ENCODE measurements at regions not wholly inside any gene's neighbourhood (a gene's known extent, or its start where the extent isn't known, plus 50 kb on each side); places are given as distances from the start of the nearest gene placed in this dataset.

DNA sequence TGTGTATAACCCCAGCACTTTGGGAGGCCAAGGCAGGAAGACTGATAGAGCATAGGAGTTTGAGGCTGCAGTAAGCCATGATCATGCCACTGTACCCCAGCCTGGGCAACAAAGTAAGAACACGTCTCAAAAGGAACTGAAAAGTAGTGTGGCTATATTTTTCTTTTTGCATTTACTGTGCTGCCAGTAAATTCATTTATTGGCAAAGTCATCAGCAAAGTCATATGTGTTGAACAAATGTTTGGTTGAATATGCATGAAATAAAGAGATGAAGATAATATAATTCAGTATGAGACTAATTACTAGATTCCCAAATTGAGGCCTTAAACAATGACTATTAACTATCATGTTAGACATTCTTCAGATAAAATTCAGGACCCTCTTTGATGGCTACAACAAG is 829.1 kb downstream of the PCDH7 start:
- Histone ChIP-seq H3K27ac (ENCODE audit: low read depth in 1 of 2, low read length in 2 of 2) (no peak overlapping the region), H3K9me3 (ENCODE audit: control insufficient read depth in 1 of 2, insufficient read depth in 1 of 2, low read length in 2 of 2) (peaks cover 0 to 3% of the 10 kb centered on the region in 2 experiments), H3K36me3 (ENCODE audit: insufficient read depth, low read length) (no peaks in the 10 kb centered on the region), H3K27me3 (ENCODE audit: control insufficient read depth in 1 of 2, insufficient read depth in 2 of 2, low read length in 2 of 2) (no peaks in the 10 kb centered on the region), H3K4me3 (ENCODE audit: low read length) (no peak overlapping the region), H3K4me1 (ENCODE audit: insufficient read depth, low read length) (no peaks in the 10 kb centered on the region)
- intact Hi-C loops (cut with DNase I, micrococcal nuclease) = no loop called here
- no peak for ATAC-seq (ENCODE audit: poor library complexity)
- no peaks in the 10 kb centered on the region for H3K4me1 Mint-ChIP-seq (ENCODE audit: low read depth)
- no peaks in the 10 kb centered on the region for H3K36me3 Mint-ChIP-seq (ENCODE audit: low read depth)
- H3K4me3 Mint-ChIP-seq = no peak overlapping the region
- no peak for DNase-seq
- ChIA-PET POLR2A (no interaction called here), CTCF (no interaction called here)
- TF ChIP-seq, protein P1, sequence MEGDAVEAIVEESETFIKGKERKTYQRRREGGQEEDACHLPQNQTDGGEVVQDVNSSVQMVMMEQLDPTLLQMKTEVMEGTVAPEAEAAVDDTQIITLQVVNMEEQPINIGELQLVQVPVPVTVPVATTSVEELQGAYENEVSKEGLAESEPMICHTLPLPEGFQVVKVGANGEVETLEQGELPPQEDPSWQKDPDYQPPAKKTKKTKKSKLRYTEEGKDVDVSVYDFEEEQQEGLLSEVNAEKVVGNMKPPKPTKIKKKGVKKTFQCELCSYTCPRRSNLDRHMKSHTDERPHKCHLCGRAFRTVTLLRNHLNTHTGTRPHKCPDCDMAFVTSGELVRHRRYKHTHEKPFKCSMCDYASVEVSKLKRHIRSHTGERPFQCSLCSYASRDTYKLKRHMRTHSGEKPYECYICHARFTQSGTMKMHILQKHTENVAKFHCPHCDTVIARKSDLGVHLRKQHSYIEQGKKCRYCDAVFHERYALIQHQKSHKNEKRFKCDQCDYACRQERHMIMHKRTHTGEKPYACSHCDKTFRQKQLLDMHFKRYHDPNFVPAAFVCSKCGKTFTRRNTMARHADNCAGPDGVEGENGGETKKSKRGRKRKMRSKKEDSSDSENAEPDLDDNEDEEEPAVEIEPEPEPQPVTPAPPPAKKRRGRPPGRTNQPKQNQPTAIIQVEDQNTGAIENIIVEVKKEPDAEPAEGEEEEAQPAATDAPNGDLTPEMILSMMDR (IDR thresholded peaks at IDR 0.05) = no peak
- peaks cover 2% of the 10 kb centered on the region for H3K9me3 Mint-ChIP-seq
- H3K27me3 Mint-ChIP-seq = no peaks in the 10 kb centered on the region
- H3K27ac Mint-ChIP-seq = no peak overlapping the region

- peaks cover 17% of the 10 kb centered on the region for H3K9me3 Mint-ChIP-seq
- TF ChIP-seq, protein P1 (IDR thresholded peaks at IDR 0.05) = no peak
- no peak overlapping the region for H3K27ac Mint-ChIP-seq
- Histone ChIP-seq H3K9me3 (ENCODE audit: control insufficient read depth in 1 of 2, insufficient read depth in 1 of 2, low read length in 2 of 2) (peaks cover 0 to 4% of the 10 kb centered on the region in 2 experiments), H3K36me3 (ENCODE audit: insufficient read depth, low read length) (no peaks in the 10 kb centered on the region), H3K27me3 (ENCODE audit: control insufficient read depth in 1 of 2, insufficient read depth in 2 of 2, low read length in 2 of 2) (no peaks in the 10 kb centered on the region), H3K27ac (ENCODE audit: low read depth in 1 of 2, low read length in 2 of 2) (no peak overlapping the region), H3K4me1 (ENCODE audit: insufficient read depth, low read length) (no peaks in the 10 kb centered on the region), H3K4me3 (ENCODE audit: low read length) (no peak overlapping the region)
- H3K4me1 Mint-ChIP-seq (ENCODE audit: low read depth) = no peaks in the 10 kb centered on the region
- no peaks in the 10 kb centered on the region for H3K36me3 Mint-ChIP-seq (ENCODE audit: low read depth)
- no peak for ATAC-seq (ENCODE audit: poor library complexity)
- H3K4me3 Mint-ChIP-seq = no peak overlapping the region
- intact Hi-C loops (cut with DNase I, micrococcal nuclease) = no loop called here
- ChIA-PET POLR2A (no interaction called here), CTCF (no interaction called here)
- no peaks in the 10 kb centered on the region for H3K27me3 Mint-ChIP-seq
- DNase-seq = no peak
These were observed 837.3 kb downstream of the PCDH7 start for GRCh38 chr4:31557437-31557836.

GRCh38 chr4:31573554-31573953 is 853.4 kb downstream of the PCDH7 start:
- CTCF ChIA-PET = no interaction called here
- H3K4me3 ChIP-seq (ENCODE audit: low read length) = no peak overlapping the region
- TF ChIP-seq, protein P1 (IDR thresholded peaks at IDR 0.05) = no peak
- ATAC-seq (ENCODE audit: poor library complexity) (no peak), DNase-seq (no peak)
- H3K9me3 ChIP-seq (ENCODE audit: control insufficient read depth in 1 of 2, insufficient read depth in 1 of 2, low read length in 2 of 2) = no peaks in the 10 kb centered on the region
- no peaks in the 10 kb centered on the region for H3K27me3 Mint-ChIP-seq
- H3K36me3 Mint-ChIP-seq (ENCODE audit: low read depth) = no peaks in the 10 kb centered on the region
- no peak overlapping the region for H3K27ac ChIP-seq (ENCODE audit: low read depth in 1 of 2, low read length in 2 of 2)
- no peaks in the 10 kb centered on the region for H3K4me1 Mint-ChIP-seq (ENCODE audit: low read depth)
- H3K27ac Mint-ChIP-seq = no peak overlapping the region
- no peaks in the 10 kb centered on the region for H3K4me1 ChIP-seq (ENCODE audit: insufficient read depth, low read length)
- peaks cover 6% of the 10 kb centered on the region for H3K9me3 Mint-ChIP-seq
- H3K27me3 ChIP-seq (ENCODE audit: control insufficient read depth in 1 of 2, insufficient read depth in 2 of 2, low read length in 2 of 2) = no peaks in the 10 kb centered on the region
- intact Hi-C loops (cut with DNase I, micrococcal nuclease) = no loop called here
- no peak overlapping the region for H3K4me3 Mint-ChIP-seq
- no peaks in the 10 kb centered on the region for H3K36me3 ChIP-seq (ENCODE audit: insufficient read depth, low read length)
- POLR2A ChIA-PET = no interaction called here
